ENCODE measurements at regions not wholly inside any gene's neighbourhood (a gene's known extent, or its start where the extent isn't known, plus 50 kb on each side); places are given as distances from the start of the nearest gene placed in this dataset.

- no peak for TF ChIP-seq CTCF (IDR thresholded peaks at IDR 0.05)
- TF ChIP-seq POLR2A (IDR thresholded peaks at IDR 0.05; ENCODE audit: low read depth) = no peak
- TF ChIP-seq POLR2AphosphoS5 (IDR thresholded peaks at IDR 0.05) = no peak
Observed at GRCh38 chr12:125418902-125419564, 353.8 kb downstream of the AACS start.
